Astrocyte (in vitro differentiated cells and primary cell): ENCODE measurements at regions not wholly inside any gene's neighbourhood (a gene's known extent, or its start where the extent isn't known, plus 50 kb on each side); places are given as distances from the start of the nearest gene placed in this dataset.

ENCODE experiments used
- DNase-seq: peaks from one replicate; pipeline ENCODE4 v3.0.0-alpha.2; 2010; ENCODE audit warnings: low read depth
- FAIRE-seq: peaks from 2 replicates; lab custom pipeline; 2011; peaks lifted over from hg19 to GRCh38; lab: Jason Lieb, UNC
- H2AFZ ChIP-seq: 2 replicates; pipeline ENCODE4 v1.6.0; 2012; ENCODE audit warnings: low read depth, low read length, inconsistent platforms
- H3K27ac ChIP-seq: 2 replicates; pipeline ENCODE4 v1.5.1; 2011; ENCODE audit warnings: low read depth, low read length, inconsistent platforms
- H3K27me3 ChIP-seq: 2 replicates; pipeline ENCODE4 v1.6.0; 2011; ENCODE audit warnings: low read length, inconsistent platforms; ENCODE audit not compliant: insufficient read depth
- H3K36me3 ChIP-seq: 2 replicates; pipeline ENCODE4 v1.5.1; 2011; ENCODE audit warnings: low read length, inconsistent platforms; ENCODE audit not compliant: insufficient read depth
- H3K4me1 ChIP-seq: 2 replicates; pipeline ENCODE4 v1.5.1; 2011; ENCODE audit warnings: low read length, inconsistent platforms; ENCODE audit not compliant: insufficient read depth
- H3K4me2 ChIP-seq: 2 replicates; pipeline ENCODE4 v1.6.0; 2012; ENCODE audit warnings: low read length, inconsistent platforms
- H3K4me3 ChIP-seq: 2 replicates; pipeline ENCODE4 v1.5.1; 2011; ENCODE audit warnings: low read depth, mild to moderate bottlenecking, low read length, inconsistent platforms; ENCODE audit not compliant: insufficient read depth
- H3K79me2 ChIP-seq: 2 replicates; pipeline ENCODE4 v1.6.0; 2012; ENCODE audit warnings: mild to moderate bottlenecking, low read length, inconsistent platforms; ENCODE audit not compliant: insufficient read depth
- H3K9ac ChIP-seq: 2 replicates; pipeline ENCODE4 v1.6.0; 2012; ENCODE audit warnings: mild to moderate bottlenecking, low read length, inconsistent platforms
- H3K9me3 ChIP-seq: 2 replicates; pipeline ENCODE4 v1.5.1; 2012; ENCODE audit warnings: low read depth, mild to moderate bottlenecking, low read length, inconsistent platforms; ENCODE audit not compliant: insufficient read depth
- H4K20me1 ChIP-seq: 2 replicates; pipeline ENCODE4 v1.6.0; 2012; ENCODE audit warnings: low read length, inconsistent platforms; ENCODE audit not compliant: insufficient read depth
- H3K27ac Mint-ChIP-seq: one replicate; pipeline ENCODE4 v1.8.0; 2021; ENCODE audit warnings: mild to moderate bottlenecking, mixed read lengths; ENCODE audit not compliant: unreplicated experiment
- H3K27me3 Mint-ChIP-seq: one replicate; pipeline ENCODE4 v1.8.0; 2021; ENCODE audit warnings: low read depth, mixed read lengths; ENCODE audit not compliant: unreplicated experiment
- H3K36me3 Mint-ChIP-seq: one replicate; pipeline ENCODE4 v1.8.0; 2021; ENCODE audit warnings: low read depth, mixed read lengths; ENCODE audit not compliant: unreplicated experiment
- H3K4me1 Mint-ChIP-seq: one replicate; pipeline ENCODE4 v1.8.0; 2021; ENCODE audit warnings: low read depth, mixed read lengths; ENCODE audit not compliant: unreplicated experiment
- H3K4me3 Mint-ChIP-seq: one replicate; pipeline ENCODE4 v1.8.0; 2021; ENCODE audit warnings: mild to moderate bottlenecking, moderate library complexity, mixed read lengths; ENCODE audit not compliant: unreplicated experiment
- H3K9me3 Mint-ChIP-seq: one replicate; pipeline ENCODE4 v1.8.0; 2021; ENCODE audit warnings: mild to moderate bottlenecking, mixed read lengths; ENCODE audit not compliant: unreplicated experiment
- EZH2 ChIP-seq: IDR thresholded peaks from 2 replicates; pipeline ENCODE4 v1.6.1; 2012; ENCODE audit warnings: mild to moderate bottlenecking, low read length, inconsistent platforms; ENCODE audit not compliant: insufficient read depth
- TF ChIP-seq, protein P1 (sequence below): IDR thresholded peaks from 2 replicates; pipeline ENCODE4 v1.5.1; 2011; ENCODE audit warnings: low read depth, mild to moderate bottlenecking, inconsistent platforms, low read length, moderate library complexity; ENCODE audit not compliant: insufficient read depth

DNA sequence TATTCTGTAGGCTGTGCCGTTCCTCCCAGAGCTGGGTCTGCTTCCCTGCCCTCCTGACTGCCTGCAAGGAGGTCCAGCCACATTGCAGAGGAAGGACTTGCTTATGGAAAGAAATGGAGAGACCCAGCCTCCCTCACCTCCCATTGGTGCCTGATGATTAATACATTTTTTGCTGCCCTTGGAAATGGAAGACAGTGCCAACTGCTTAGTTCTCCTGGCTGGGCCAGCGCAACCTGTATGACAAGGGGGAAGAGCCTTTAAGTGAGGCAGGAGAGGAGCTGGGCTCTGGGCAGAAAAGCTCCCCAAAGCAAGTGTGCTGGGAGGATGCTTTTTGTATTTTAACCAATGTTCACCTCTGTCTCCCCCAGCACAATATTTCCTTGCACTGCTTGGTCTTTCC, 238.5 kb downstream of the SOX9 start:
- H3K4me3 Mint-ChIP-seq = no peak overlapping the region
- H3K27me3 Mint-ChIP-seq = peaks cover 2% of the 10 kb centered on the region
- H3K9me3 Mint-ChIP-seq = peaks cover 14% of the 10 kb centered on the region
- no peak overlapping the region for H2AFZ ChIP-seq
- H3K36me3 Mint-ChIP-seq = peaks cover 7% of the 10 kb centered on the region
- no peaks in the 10 kb centered on the region for H3K36me3 ChIP-seq
- H3K4me2 ChIP-seq = no peak overlapping the region
- H3K9me3 ChIP-seq = peaks cover 6% of the 10 kb centered on the region
- peaks cover 24% of the 10 kb centered on the region for H3K4me1 Mint-ChIP-seq
- H3K4me1 ChIP-seq = peaks cover 42% of the 10 kb centered on the region
- TF ChIP-seq EZH2 = no peak
- TF ChIP-seq, protein P1, sequence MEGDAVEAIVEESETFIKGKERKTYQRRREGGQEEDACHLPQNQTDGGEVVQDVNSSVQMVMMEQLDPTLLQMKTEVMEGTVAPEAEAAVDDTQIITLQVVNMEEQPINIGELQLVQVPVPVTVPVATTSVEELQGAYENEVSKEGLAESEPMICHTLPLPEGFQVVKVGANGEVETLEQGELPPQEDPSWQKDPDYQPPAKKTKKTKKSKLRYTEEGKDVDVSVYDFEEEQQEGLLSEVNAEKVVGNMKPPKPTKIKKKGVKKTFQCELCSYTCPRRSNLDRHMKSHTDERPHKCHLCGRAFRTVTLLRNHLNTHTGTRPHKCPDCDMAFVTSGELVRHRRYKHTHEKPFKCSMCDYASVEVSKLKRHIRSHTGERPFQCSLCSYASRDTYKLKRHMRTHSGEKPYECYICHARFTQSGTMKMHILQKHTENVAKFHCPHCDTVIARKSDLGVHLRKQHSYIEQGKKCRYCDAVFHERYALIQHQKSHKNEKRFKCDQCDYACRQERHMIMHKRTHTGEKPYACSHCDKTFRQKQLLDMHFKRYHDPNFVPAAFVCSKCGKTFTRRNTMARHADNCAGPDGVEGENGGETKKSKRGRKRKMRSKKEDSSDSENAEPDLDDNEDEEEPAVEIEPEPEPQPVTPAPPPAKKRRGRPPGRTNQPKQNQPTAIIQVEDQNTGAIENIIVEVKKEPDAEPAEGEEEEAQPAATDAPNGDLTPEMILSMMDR = no peak
- H3K27ac ChIP-seq = peak overlapping the region; percentile 45
- no peaks in the 10 kb centered on the region for H3K27me3 ChIP-seq
- FAIRE-seq = no peak
- no peak overlapping the region for H3K27ac Mint-ChIP-seq
- DNase-seq = no peak
- H3K79me2 ChIP-seq = no peaks in the 10 kb centered on the region
- H3K9ac ChIP-seq = no peak overlapping the region
- no peaks in the 10 kb centered on the region for H4K20me1 ChIP-seq
- no peak overlapping the region for H3K4me3 ChIP-seq

DNA sequence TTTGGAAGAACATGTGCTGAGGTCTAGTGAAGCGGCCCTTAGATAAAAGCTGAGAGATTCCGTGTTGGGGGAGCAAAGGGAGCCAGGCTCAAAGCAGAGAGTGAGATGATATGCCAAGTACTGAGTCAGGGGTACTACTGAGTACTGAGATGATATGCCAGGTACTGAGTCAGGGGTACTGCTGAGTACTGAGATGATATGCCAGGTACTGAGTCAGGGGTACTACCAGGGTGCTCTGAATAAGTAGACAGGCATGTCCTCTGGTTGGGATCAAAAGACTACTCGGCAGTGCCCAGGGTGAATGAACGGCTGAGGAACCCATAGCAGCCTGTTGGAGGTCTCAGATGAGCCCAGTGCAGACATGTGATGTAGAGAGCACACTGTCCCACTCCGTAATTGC, 239.0 kb downstream of the SOX9 start:
- H3K36me3 Mint-ChIP-seq = peaks cover 7% of the 10 kb centered on the region
- Histone ChIP-seq H3K9me3 (peaks cover 6% of the 10 kb centered on the region), H3K4me1 (peaks cover 42% of the 10 kb centered on the region), H3K27ac (no peak overlapping the region), H3K36me3 (no peaks in the 10 kb centered on the region), H2AFZ (no peak overlapping the region), H3K4me2 (no peak overlapping the region), H3K79me2 (no peaks in the 10 kb centered on the region), H3K4me3 (no peak overlapping the region), H3K9ac (no peak overlapping the region), H3K27me3 (no peaks in the 10 kb centered on the region), H4K20me1 (no peaks in the 10 kb centered on the region)
- no peak overlapping the region for H3K27ac Mint-ChIP-seq
- peaks cover 13% of the 10 kb centered on the region for H3K9me3 Mint-ChIP-seq
- peak; percentile 58 for DNase-seq
- TF ChIP-seq, protein P1 = no peak
- TF ChIP-seq EZH2 = no peak
- peaks cover 2% of the 10 kb centered on the region for H3K27me3 Mint-ChIP-seq
- FAIRE-seq = no peak
- no peak overlapping the region for H3K4me3 Mint-ChIP-seq
- peaks cover 24% of the 10 kb centered on the region for H3K4me1 Mint-ChIP-seq

DNA sequence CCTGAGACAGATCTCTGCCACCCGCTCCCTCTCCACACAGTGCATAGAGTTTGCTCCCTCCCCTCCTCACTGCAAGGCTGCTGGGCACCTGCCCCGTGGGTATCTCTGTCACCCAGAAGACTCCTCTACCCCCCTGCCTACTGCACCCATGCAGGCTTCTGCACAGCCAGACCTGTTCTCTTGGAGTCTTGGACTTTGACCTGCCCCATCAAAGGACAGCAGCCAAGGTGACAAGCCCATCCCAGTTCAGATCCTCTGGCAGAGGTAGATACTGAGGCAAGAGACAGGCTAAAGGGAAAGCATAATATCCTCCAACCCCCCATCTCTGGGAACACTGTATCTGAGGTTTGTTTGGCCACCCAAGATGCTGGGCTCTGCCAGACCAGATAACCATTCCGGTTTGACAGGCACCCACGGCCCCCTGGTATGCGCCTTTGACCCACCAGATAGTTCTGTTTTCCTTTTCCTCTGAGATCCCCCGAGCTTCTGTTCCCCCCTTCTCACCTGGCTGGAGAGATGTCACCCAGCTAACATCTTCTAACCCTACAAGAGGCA, 239.6 kb downstream of the SOX9 start:
- Mint-ChIP-seq H3K4me1 (peaks cover 24% of the 10 kb centered on the region), H3K36me3 (peaks cover 7% of the 10 kb centered on the region), H3K9me3 (peaks cover 13% of the 10 kb centered on the region), H3K27ac (peak overlapping the region; percentile 67), H3K4me3 (no peak overlapping the region), H3K27me3 (peaks cover 2% of the 10 kb centered on the region)
- Histone ChIP-seq H3K9ac (no peak overlapping the region), H2AFZ (no peak overlapping the region), H3K36me3 (no peaks in the 10 kb centered on the region), H3K4me3 (no peak overlapping the region), H3K4me1 (peaks cover 42% of the 10 kb centered on the region), H3K27me3 (no peaks in the 10 kb centered on the region), H3K27ac (no peak overlapping the region), H3K79me2 (no peaks in the 10 kb centered on the region), H3K4me2 (no peak overlapping the region), H4K20me1 (no peaks in the 10 kb centered on the region), H3K9me3 (peaks cover 6% of the 10 kb centered on the region)
- no peak for TF ChIP-seq EZH2
- TF ChIP-seq, protein P1 = no peak
- FAIRE-seq (no peak), DNase-seq (no peak)
